Stimulated activated CD4-positive, alpha-beta T cell treated with anti-CD3 and anti-CD28 coated beads, Interleukin-12 subunit alpha, Interleukin-12 subunit beta, amount 100 ng/mL, for 48 hours (primary cell): ENCODE measurements at regions not wholly inside any gene's neighbourhood (a gene's known extent, or its start where the extent isn't known, plus 50 kb on each side); places are given as distances from the start of the nearest gene placed in this dataset.
"Not testable (repeated sequence)": the region's sequence is repeated elsewhere in the genome, so short reads cannot be mapped to it uniquely, and the experiment has no call there.

Experiments used
- DNase-seq, 3 donors: peaks; one replicate each; pipeline ENCODE4 v3.0.0-alpha.2; 2020; ENCODE audit warnings: low read depth in 2 of 3, low spot score in 1 of 3

GRCh38 chr5:126055348-126055729 lies 367.9 kb upstream of the GRAMD2B start:
- no peak for DNase-seq

- DNase-seq: no peak
These were observed 366.9 kb upstream of the GRAMD2B start for GRCh38 chr5:126056352-126056751.

GRCh38 chr5:126056851-126057622 lies 366.2 kb upstream of the GRAMD2B start:
- DNase-seq: no peak

GRCh38 chr5:126058392-126058791 lies 364.8 kb upstream of the GRAMD2B start:
- not testable (repeated sequence) for DNase-seq

- no peak for DNase-seq
These were observed 360.6 kb upstream of the GRAMD2B start for GRCh38 chr5:126062398-126063221.

- no peak for DNase-seq
These were observed 358.1 kb upstream of the GRAMD2B start for GRCh38 chr5:126065061-126065460.

- no peak for DNase-seq
These were observed 356.4 kb upstream of the GRAMD2B start for GRCh38 chr5:126066836-126067235.

- no peak for DNase-seq
These were observed 355.8 kb upstream of the GRAMD2B start for GRCh38 chr5:126067404-126067803.

GRCh38 chr5:126069329-126069728 lies 353.9 kb upstream of the GRAMD2B start:
- DNase-seq: no peak

GRCh38 chr5:126070481-126070880 lies 352.7 kb upstream of the GRAMD2B start:
- DNase-seq: no peak

- no peak for DNase-seq
These were observed 348.7 kb upstream of the GRAMD2B start for GRCh38 chr5:126074538-126074937.

- no peak for DNase-seq
These were observed 343.9 kb upstream of the GRAMD2B start for GRCh38 chr5:126079266-126079665.

- DNase-seq: no peak
These were observed 342.0 kb upstream of the GRAMD2B start for GRCh38 chr5:126081209-126081608.

GRCh38 chr5:126093041-126093440 lies 330.2 kb upstream of the GRAMD2B start:
- DNase-seq: no peak

GRCh38 chr5:126093718-126094117 lies 329.5 kb upstream of the GRAMD2B start:
- no peak for DNase-seq

GRCh38 chr5:126094991-126095390 lies 328.2 kb upstream of the GRAMD2B start:
- DNase-seq: no peak

GRCh38 chr5:126096442-126097006 lies 326.7 kb upstream of the GRAMD2B start:
- DNase-seq: no peak

- no peak for DNase-seq
These were observed 325.3 kb upstream of the GRAMD2B start for GRCh38 chr5:126097876-126098275.

GRCh38 chr5:126098330-126099017 lies 324.7 kb upstream of the GRAMD2B start:
- no peak for DNase-seq

- no peak for DNase-seq
These were observed 324.1 kb upstream of the GRAMD2B start for GRCh38 chr5:126099077-126099476.

- no peak for DNase-seq
These were observed 322.4 kb upstream of the GRAMD2B start for GRCh38 chr5:126100767-126101166.
